ENCODE measurements at regions not wholly inside any gene's neighbourhood (a gene's known extent, or its start where the extent isn't known, plus 50 kb on each side); places are given as distances from the start of the nearest gene placed in this dataset.

DNA sequence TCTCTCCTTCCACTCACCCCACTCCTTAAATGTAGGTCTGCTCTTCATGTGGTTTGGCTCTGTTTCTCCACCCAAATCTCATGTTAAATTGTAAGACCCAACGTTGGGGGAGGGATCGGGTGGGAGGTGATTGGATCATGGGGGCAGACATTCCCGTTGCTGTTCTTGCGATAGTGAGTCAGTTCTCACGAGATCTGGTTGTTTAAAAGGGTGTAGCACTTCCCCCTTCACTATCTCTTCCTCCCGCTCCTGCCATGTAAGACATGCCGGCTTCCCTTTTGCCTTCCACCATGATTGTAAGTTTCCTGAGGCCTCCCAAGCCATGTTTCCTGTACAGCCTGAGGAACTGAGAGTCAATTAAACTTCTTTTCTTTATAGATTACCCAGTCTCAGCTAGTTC is 1044.5 kb upstream of the POU3F3 start:
- WGBS, 2 donors, result 67 to 72% methylated on average over 7 of the region's 7 CpGs
- DNase-seq, result no peak
- H3K27me3 ChIP-seq (ENCODE audit: control insufficient read depth in 3 of 3, insufficient read depth in 3 of 3, low read length in 2 of 3), result no peaks in the 10 kb centered on the region
- no peak overlapping the region for H3K27ac ChIP-seq (ENCODE audit: low read depth in 1 of 2, low read length in 1 of 2)
- no peak for TF ChIP-seq CTCF (IDR thresholded peaks at IDR 0.05; ENCODE audit: control extremely low read depth, extremely low read depth)
- H3K4me1 ChIP-seq (ENCODE audit: control insufficient read depth in 5 of 5, insufficient read depth in 5 of 5, low read length in 5 of 5), result no peaks in the 10 kb centered on the region
- no peak overlapping the region for H3K9ac ChIP-seq (ENCODE audit: insufficient read depth in 1 of 2, low read length in 2 of 2)
- peaks cover 0 to 9% (median 0%) of the 10 kb centered on the region in 4 donors for H3K9me3 ChIP-seq (ENCODE audit: control insufficient read depth in 4 of 4, insufficient read depth in 3 of 4, low read length in 3 of 4)
- no peak overlapping the region for H3K4me3 ChIP-seq
- H3K36me3 ChIP-seq (ENCODE audit: control insufficient read depth in 4 of 4, insufficient read depth in 4 of 4, low read length in 4 of 4), result no peaks in the 10 kb centered on the region
- ATAC-seq (ENCODE audit: insufficient read depth, low FRiP score), result no peak

DNA sequence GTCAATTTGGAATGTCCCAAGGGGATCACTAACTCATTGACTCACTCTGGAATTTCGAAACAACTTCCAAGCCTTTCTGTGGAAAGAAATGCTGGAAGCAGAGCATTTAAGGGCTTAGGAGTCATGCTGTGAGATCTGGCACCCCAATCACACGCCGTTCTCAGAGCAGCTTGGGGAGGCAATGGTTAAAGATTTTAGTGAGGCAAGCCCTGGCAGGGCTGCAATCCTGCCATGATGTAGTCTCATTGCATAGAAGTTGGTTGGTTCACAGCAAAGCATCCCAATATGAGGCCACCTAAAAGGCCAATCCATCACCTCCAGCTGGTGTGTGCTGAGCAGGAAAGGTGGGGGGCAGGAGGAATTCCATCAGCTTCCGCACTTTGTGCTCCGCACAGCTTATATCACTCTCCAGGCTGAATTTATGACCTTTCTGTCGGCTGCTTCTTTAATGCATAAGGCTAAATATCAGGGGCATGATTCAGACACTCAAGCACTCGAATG is 1043.9 kb upstream of the POU3F3 start:
- no peaks in the 10 kb centered on the region for H3K4me1 ChIP-seq (ENCODE audit: control insufficient read depth in 5 of 5, insufficient read depth in 5 of 5, low read length in 5 of 5)
- no peaks in the 10 kb centered on the region for H3K27me3 ChIP-seq (ENCODE audit: control insufficient read depth in 3 of 3, insufficient read depth in 3 of 3, low read length in 2 of 3)
- no peak for ATAC-seq (ENCODE audit: insufficient read depth, low FRiP score)
- H3K4me3 ChIP-seq, result no peak overlapping the region
- no peaks in the 10 kb centered on the region for H3K36me3 ChIP-seq (ENCODE audit: control insufficient read depth in 4 of 4, insufficient read depth in 4 of 4, low read length in 4 of 4)
- WGBS, 2 donors, result 56 to 63% methylated on average over 7 of the region's 7 CpGs
- no peak for DNase-seq
- H3K27ac ChIP-seq (ENCODE audit: low read depth in 1 of 2, low read length in 1 of 2), result no peak overlapping the region
- H3K9me3 ChIP-seq (ENCODE audit: control insufficient read depth in 4 of 4, insufficient read depth in 3 of 4, low read length in 3 of 4), result peaks cover 0 to 9% (median 0%) of the 10 kb centered on the region in 4 donors
- TF ChIP-seq CTCF (IDR thresholded peaks at IDR 0.05; ENCODE audit: control extremely low read depth, extremely low read depth), result no peak
- no peak overlapping the region for H3K9ac ChIP-seq (ENCODE audit: insufficient read depth in 1 of 2, low read length in 2 of 2)

GRCh38 chr2:103810875-103811274 is 1043.0 kb upstream of the POU3F3 start:
- Histone ChIP-seq H3K27ac (ENCODE audit: low read depth in 1 of 2, low read length in 1 of 2) (no peak overlapping the region), H3K27me3 (ENCODE audit: control insufficient read depth in 3 of 3, insufficient read depth in 3 of 3, low read length in 2 of 3) (no peaks in the 10 kb centered on the region), H3K36me3 (ENCODE audit: control insufficient read depth in 4 of 4, insufficient read depth in 4 of 4, low read length in 4 of 4) (no peaks in the 10 kb centered on the region), H3K4me3 (no peak overlapping the region), H3K9ac (ENCODE audit: insufficient read depth in 1 of 2, low read length in 2 of 2) (no peak overlapping the region), H3K4me1 (ENCODE audit: control insufficient read depth in 5 of 5, insufficient read depth in 5 of 5, low read length in 5 of 5) (no peaks in the 10 kb centered on the region), H3K9me3 (ENCODE audit: control insufficient read depth in 4 of 4, insufficient read depth in 3 of 4, low read length in 3 of 4) (peaks cover 0 to 9% (median 0%) of the 10 kb centered on the region in 4 donors)
- no peak for DNase-seq
- ATAC-seq (ENCODE audit: insufficient read depth, low FRiP score), result no peak
- 60 to 65% methylated on average over 2 of the region's 2 CpGs for WGBS, 2 donors
- TF ChIP-seq CTCF (IDR thresholded peaks at IDR 0.05; ENCODE audit: control extremely low read depth, extremely low read depth), result no peak

GRCh38 chr2:103814016-103814415 is 1039.9 kb upstream of the POU3F3 start:
- no peaks in the 10 kb centered on the region for H3K36me3 ChIP-seq (ENCODE audit: control insufficient read depth in 4 of 4, insufficient read depth in 4 of 4, low read length in 4 of 4)
- H3K4me1 ChIP-seq (ENCODE audit: control insufficient read depth in 5 of 5, insufficient read depth in 5 of 5, low read length in 5 of 5), result no peaks in the 10 kb centered on the region
- DNase-seq (no peak), ATAC-seq (ENCODE audit: insufficient read depth, low FRiP score) (no peak)
- WGBS, 2 donors, result 65 to 82% methylated on average over 3 of the region's 3 CpGs
- peaks cover 0 to 5% (median 0%) of the 10 kb centered on the region in 4 donors for H3K9me3 ChIP-seq (ENCODE audit: control insufficient read depth in 4 of 4, insufficient read depth in 3 of 4, low read length in 3 of 4)
- no peak overlapping the region for H3K9ac ChIP-seq (ENCODE audit: insufficient read depth in 1 of 2, low read length in 2 of 2)
- H3K27ac ChIP-seq (ENCODE audit: low read depth in 1 of 2, low read length in 1 of 2), result no peak overlapping the region
- no peaks in the 10 kb centered on the region for H3K27me3 ChIP-seq (ENCODE audit: control insufficient read depth in 3 of 3, insufficient read depth in 3 of 3, low read length in 2 of 3)
- no peak overlapping the region for H3K4me3 ChIP-seq
- TF ChIP-seq CTCF (IDR thresholded peaks at IDR 0.05; ENCODE audit: control extremely low read depth, extremely low read depth), result no peak
